Brain microvascular endothelial cell (primary cell): ENCODE measurements at regions not wholly inside any gene's neighbourhood (a gene's known extent, or its start where the extent isn't known, plus 50 kb on each side); places are given as distances from the start of the nearest gene placed in this dataset.

Experiments used
- DNase-seq: peaks from one replicate; pipeline ENCODE4 v3.0.0-alpha.2; 2020
- H3K27ac ChIP-seq: fragments of 250-450 bp; sonication (Bioruptor Pico); 2 replicates; pipeline ENCODE4 v1.5.1; 2020; ENCODE audit warnings: mild to moderate bottlenecking, moderate library complexity
- H3K27me3 ChIP-seq: fragments of 250-450 bp; sonication (Bioruptor Pico); replicated peaks from 2 replicates; pipeline ENCODE4 v1.5.1; 2020; ENCODE audit warnings: mild to moderate bottlenecking
- H3K36me3 ChIP-seq: fragments of 250-450 bp; sonication (Bioruptor Pico); replicated peaks from 2 replicates; pipeline ENCODE4 v1.5.1; 2020; ENCODE audit warnings: mild to moderate bottlenecking
- H3K4me3 ChIP-seq: 2 replicates; pipeline ENCODE4 v1.5.1; 2011; ENCODE audit warnings: low read depth, mild to moderate bottlenecking, control low read depth, low read length, moderate library complexity
- CTCF ChIP-seq: IDR thresholded peaks from 2 replicates; pipeline ENCODE4 v1.5.1; 2011; ENCODE audit warnings: low read depth, mild to moderate bottlenecking, moderate library complexity, low read length, control low read depth, inconsistent platforms; ENCODE audit errors: missing control alignments
- in situ Hi-C: cut with HindIII; loops from 2 replicates; pipeline ENCODE4 v1.10.0; 2017; ENCODE audit warnings: low sequenced_read_pairs, low pct_ligation_motif_present

GRCh38 chr1:38296047-38296446 lies 249.5 kb upstream of the POU3F1 start:
- no peak for TF ChIP-seq CTCF
- Histone ChIP-seq H3K4me3 (no peak overlapping the region), H3K27ac (no peak overlapping the region), H3K36me3 (no peaks in the 10 kb centered on the region), H3K27me3 (peaks cover 3% of the 10 kb centered on the region)
- no peak for DNase-seq
- in situ Hi-C loops = no loop called here

DNA sequence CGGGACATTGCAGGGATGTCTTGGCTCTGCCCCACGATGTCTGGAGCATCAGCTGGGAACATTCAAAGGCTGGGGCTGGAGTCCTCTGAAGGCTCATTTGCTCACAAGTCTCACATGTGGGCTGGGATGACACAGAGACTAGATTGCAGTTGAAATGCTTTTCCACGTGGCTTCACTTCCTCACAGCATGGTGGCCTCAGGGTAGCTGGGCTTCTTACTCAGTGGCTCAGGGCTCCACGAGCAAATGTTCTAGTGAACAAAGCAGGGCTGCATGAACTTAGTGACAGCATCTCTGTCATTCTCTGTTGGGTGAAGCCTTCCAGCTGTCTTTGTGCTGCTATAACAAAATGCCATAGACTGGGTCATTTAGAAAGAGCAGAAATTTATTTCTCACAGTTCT lies 247.0 kb upstream of the POU3F1 start:
- H3K36me3 ChIP-seq = no peaks in the 10 kb centered on the region
- H3K27ac ChIP-seq = no peak overlapping the region
- H3K4me3 ChIP-seq = no peak overlapping the region
- TF ChIP-seq CTCF = no peak
- peaks cover 3% of the 10 kb centered on the region for H3K27me3 ChIP-seq
- in situ Hi-C loops = no loop called here
- DNase-seq = no peak

- H3K36me3 ChIP-seq = no peaks in the 10 kb centered on the region
- no peak for DNase-seq
- TF ChIP-seq CTCF = no peak
- no peak overlapping the region for H3K4me3 ChIP-seq
- in situ Hi-C loops = no loop called here
- no peak overlapping the region for H3K27ac ChIP-seq
- peaks cover 3% of the 10 kb centered on the region for H3K27me3 ChIP-seq
These were observed 246.4 kb upstream of the POU3F1 start for GRCh38 chr1:38292969-38293368.

- TF ChIP-seq CTCF = no peak
- Histone ChIP-seq H3K36me3 (no peaks in the 10 kb centered on the region), H3K27ac (no peak overlapping the region), H3K27me3 (peaks cover 3% of the 10 kb centered on the region), H3K4me3 (peak overlapping the region; percentile 15)
- in situ Hi-C loops = no loop called here
- DNase-seq = no peak
These were observed 245.4 kb upstream of the POU3F1 start for GRCh38 chr1:38291906-38292521.

DNA sequence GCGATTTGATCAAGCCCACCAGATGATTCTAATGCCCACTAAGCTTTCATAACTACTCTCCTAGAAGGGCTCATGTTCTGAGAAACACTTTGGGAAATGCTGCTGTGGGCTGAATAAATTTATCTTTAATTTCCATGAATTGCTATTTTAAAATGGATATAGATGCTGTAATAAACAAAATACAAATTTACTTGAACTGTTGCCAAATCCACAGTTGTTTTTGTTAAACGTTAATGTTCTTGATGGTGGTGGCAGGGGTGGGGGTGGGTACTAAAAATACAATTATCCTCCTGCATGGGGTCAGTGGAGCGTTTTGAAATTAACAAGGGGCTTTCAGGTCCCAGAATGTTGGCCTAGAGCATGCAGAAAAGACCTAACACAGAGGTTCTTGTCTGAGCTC lies 244.7 kb upstream of the POU3F1 start:
- no peak overlapping the region for H3K4me3 ChIP-seq
- TF ChIP-seq CTCF = no peak
- H3K36me3 ChIP-seq = no peaks in the 10 kb centered on the region
- H3K27ac ChIP-seq = no peak overlapping the region
- no peak for DNase-seq
- peaks cover 3% of the 10 kb centered on the region for H3K27me3 ChIP-seq
- in situ Hi-C loops = no loop called here

DNA sequence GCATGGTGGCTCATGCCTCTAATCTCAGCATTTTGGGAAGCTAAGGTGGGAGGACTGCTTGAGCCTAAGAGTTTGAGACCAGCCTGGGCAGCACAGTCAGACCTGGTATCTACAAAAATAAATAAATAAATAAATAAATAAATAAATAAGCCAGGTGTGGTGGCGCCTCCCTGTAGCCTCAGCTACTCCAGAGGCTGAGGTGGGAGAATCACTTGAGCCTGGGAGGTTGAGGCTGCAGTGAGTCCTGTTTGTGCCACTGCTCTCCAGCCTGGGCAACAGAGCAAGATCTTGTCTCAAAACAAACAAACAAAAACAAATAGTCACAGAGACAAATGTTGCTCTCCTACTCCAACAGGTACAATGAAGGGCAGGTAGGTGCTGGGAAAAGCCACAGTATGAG lies 242.4 kb upstream of the POU3F1 start:
- peaks cover 3% of the 10 kb centered on the region for H3K27me3 ChIP-seq
- in situ Hi-C loops = no loop called here
- no peak overlapping the region for H3K27ac ChIP-seq
- no peak overlapping the region for H3K4me3 ChIP-seq
- H3K36me3 ChIP-seq = no peaks in the 10 kb centered on the region
- TF ChIP-seq CTCF = no peak
- no peak for DNase-seq
